HCT116 (cell line): ENCODE measurements at regions not wholly inside any gene's neighbourhood (a gene's known extent, or its start where the extent isn't known, plus 50 kb on each side); places are given as distances from the start of the nearest gene placed in this dataset.

Experiments used
- ATAC-seq: fragments of 200-7000 bp; cut with Tn5 transposase; 2 replicates; pipeline ENCODE4 v1.9.1; 2020; ENCODE audit warnings: mild to moderate bottlenecking, moderate library complexity
- BruUV-seq: library from RNA; stranded (reverse); fragments of 400-500 nt; replicated peaks from 2 replicates; lab custom pipeline; 2021; lab: Mats Ljungman, UMichigan
- CTCF ChIA-PET: fragments of 300-600 bp; sonication (Branson Sonifier 250); formaldehyde crosslinking; loops from one replicate; lab custom pipeline; 2021; ENCODE audit warnings: antibody characterized with exemption; lab: Charles Lee
- POLR2A ChIA-PET: fragments of 300-600, 350-600 bp; sonication (Branson Sonifier 250); formaldehyde crosslinking; loops from one replicate; lab custom pipeline; 2021; ENCODE audit warnings: antibody characterized with exemption; lab: Charles Lee
- RAD21 ChIA-PET, 2 experiments: fragments of 300-600 bp; sonication (Branson Sonifier 250); formaldehyde crosslinking; loops; one replicate each; lab custom pipeline; 2023; ENCODE audit warnings: low total read pairs in 2 of 2; ENCODE audit not compliant: uncharacterized antibody in 2 of 2, unreplicated experiment in 2 of 2, low non-redundant PET in 1 of 2; lab: Charles Lee
- DNase-seq: peaks from one replicate; pipeline ENCODE4 v3.0.0-alpha.2; 2010; ENCODE audit warnings: low read depth, low spot score
- H2AFZ ChIP-seq: fragments of 200-600 bp; shearing (Covaris generic), sonication (generic); 2 replicates; pipeline ENCODE4 v1.6.1; 2017; ENCODE audit warnings: low read depth, mixed run types, mixed read lengths, antibody characterized with exemption, low read length; ENCODE audit not compliant: poor library complexity, severe bottlenecking
- H3K27ac ChIP-seq: 2 replicates; pipeline ENCODE4 v1.5.1; 2012; ENCODE audit warnings: low read depth, low read length
- H3K27me3 ChIP-seq: fragments of 200-600 bp; sonication (generic); 2 replicates; pipeline ENCODE4 v1.6.1; 2016; ENCODE audit warnings: mixed run types, low read length, mixed read lengths; ENCODE audit not compliant: insufficient read depth
- H3K36me3 ChIP-seq, 2 experiments: fragments of 200-500 bp in 1 of 2; fragments of 200-600 bp in 1 of 2; sonication (Bioruptor generic) in 1 of 2; sonication (generic) in 1 of 2; 2 replicates each; pipeline versions ENCODE4 v1.5.1 to v1.6.1; 2014 to 2016; ENCODE audit warnings: low read length in 2 of 2, inconsistent platforms in 1 of 2, mixed read lengths in 1 of 2, mixed run types in 1 of 2; ENCODE audit not compliant: insufficient read depth in 2 of 2, control insufficient read depth in 1 of 2
- H3K4me1 ChIP-seq, 2 experiments: fragments of 200-600 bp in 1 of 2; sonication (generic) in 1 of 2; 2 replicates each; pipeline versions ENCODE4 v1.5.1 to v1.6.1; 2012 to 2017; ENCODE audit warnings: low read length in 2 of 2, inconsistent platforms in 1 of 2, mild to moderate bottlenecking in 1 of 2, mixed read lengths in 1 of 2, mixed run types in 1 of 2, moderate library complexity in 1 of 2; ENCODE audit not compliant: insufficient read depth in 2 of 2, control insufficient read depth in 1 of 2
- H3K4me2 ChIP-seq: fragments of 200-600 bp; sonication (generic); 2 replicates; pipeline ENCODE4 v1.6.1; 2017; ENCODE audit warnings: mixed run types, low read length, mixed read lengths
- H3K4me3 ChIP-seq, 2 experiments: fragments of 200-600 bp in 1 of 2; sonication (generic) in 1 of 2; replicated peaks in 1 of 2; 2 replicates each; pipeline ENCODE4 v1.5.1; 2011 to 2016; ENCODE audit warnings: low read length in 2 of 2, control low read depth in 1 of 2, low read depth in 1 of 2, mild to moderate bottlenecking in 1 of 2, mixed read lengths in 1 of 2, mixed run types in 1 of 2
- H3K79me2 ChIP-seq: fragments of 200-600 bp; sonication (generic); 2 replicates; pipeline ENCODE4 v1.6.1; 2017; ENCODE audit warnings: mild to moderate bottlenecking, mixed run types, low read length, moderate library complexity, mixed read lengths; ENCODE audit not compliant: insufficient read depth
- H3K9ac ChIP-seq: fragments of 200-600 bp; sonication (generic); 2 replicates; pipeline ENCODE4 v1.6.1; 2016; ENCODE audit warnings: low read length, mixed read lengths
- H3K9me2 ChIP-seq: fragments of 200-600 bp; sonication (generic), shearing (Covaris generic); 2 replicates; pipeline ENCODE4 v1.6.1; 2017; ENCODE audit warnings: mixed run types, mild to moderate bottlenecking, moderate library complexity; ENCODE audit not compliant: insufficient read depth
- H3K9me3 ChIP-seq, 2 experiments: fragments of 200-500 bp in 1 of 2; fragments of 200-600 bp in 1 of 2; sonication (Bioruptor generic) in 1 of 2; sonication (generic) in 1 of 2; 2 replicates each; pipeline ENCODE4 v1.6.1; 2014 to 2017; ENCODE audit warnings: low read length in 2 of 2, mixed read lengths in 2 of 2, inconsistent platforms in 1 of 2, low read depth in 1 of 2, mild to moderate bottlenecking in 1 of 2, mixed run types in 1 of 2, moderate library complexity in 1 of 2; ENCODE audit not compliant: control insufficient read depth in 1 of 2, insufficient read depth in 1 of 2
- H4K20me1 ChIP-seq: fragments of 200-600 bp; sonication (generic), shearing (Covaris generic); 2 replicates; pipeline ENCODE4 v1.6.1; 2017; ENCODE audit warnings: mixed run types, mild to moderate bottlenecking, moderate library complexity; ENCODE audit not compliant: insufficient read depth
- CBX3 ChIP-seq: IDR thresholded peaks from 2 replicates; pipeline ENCODE4 v1.6.1; 2012; ENCODE audit warnings: low read depth
- CEBPB ChIP-seq: IDR thresholded peaks from 2 replicates; pipeline ENCODE4 v1.6.1; 2012; ENCODE audit warnings: low read depth
- EGR1 ChIP-seq: IDR thresholded peaks from 2 replicates; pipeline ENCODE4 v1.6.1; 2012; ENCODE audit warnings: low read depth
- ELF1 ChIP-seq: IDR thresholded peaks from 2 replicates; pipeline ENCODE4 v1.6.1; 2012; ENCODE audit warnings: low read depth, borderline replicate concordance
- EZH2phosphoT487 ChIP-seq: fragments of 200-600 bp; IDR thresholded peaks from 2 replicates; pipeline ENCODE4 v1.6.1; 2018; ENCODE audit warnings: antibody characterized with exemption, borderline replicate concordance
- POLR2A ChIP-seq: IDR thresholded peaks from 2 replicates; pipeline ENCODE4 v1.7.0; 2011; ENCODE audit warnings: borderline replicate concordance; ENCODE audit not compliant: insufficient read depth, insufficient read length; ENCODE audit errors: extremely low read depth
- RAD21 ChIP-seq: IDR thresholded peaks from 2 replicates; pipeline ENCODE4 v1.6.1; 2012; ENCODE audit warnings: low read depth, mild to moderate bottlenecking
- SIN3A ChIP-seq: IDR thresholded peaks from 2 replicates; pipeline ENCODE4 v1.6.1; 2012; ENCODE audit warnings: low read depth
- SP1 ChIP-seq: IDR thresholded peaks from 2 replicates; pipeline ENCODE4 v1.6.1; 2012; ENCODE audit warnings: low read depth
- ZFX ChIP-seq: fragments of 450-650 bp; IDR thresholded peaks from 2 replicates; pipeline ENCODE4 v1.6.1; 2017
- ZNF274 ChIP-seq: fragments of 200-500 bp; sonication (Bioruptor generic); IDR thresholded peaks from 2 replicates; pipeline ENCODE4 v1.6.1; 2014; ENCODE audit warnings: mild to moderate bottlenecking, low read depth, low read length, inconsistent platforms
- intact Hi-C: fragments of 100-400 bp; cut with micrococcal nuclease; formaldehyde crosslinking; loops from 2 replicates; pipeline ENCODE4 v1.10.0; 2022
- TF ChIP-seq, protein P1 (sequence below): IDR thresholded peaks from 2 replicates; pipeline ENCODE4 v1.6.1; 2012
- TF ChIP-seq, protein P2 (sequence below): IDR thresholded peaks from 2 replicates; pipeline ENCODE4 v1.6.1; 2012; ENCODE audit warnings: low read depth
- TF ChIP-seq, protein P3 (sequence below): IDR thresholded peaks from 2 replicates; pipeline ENCODE4 v1.6.1; 2012

DNA sequence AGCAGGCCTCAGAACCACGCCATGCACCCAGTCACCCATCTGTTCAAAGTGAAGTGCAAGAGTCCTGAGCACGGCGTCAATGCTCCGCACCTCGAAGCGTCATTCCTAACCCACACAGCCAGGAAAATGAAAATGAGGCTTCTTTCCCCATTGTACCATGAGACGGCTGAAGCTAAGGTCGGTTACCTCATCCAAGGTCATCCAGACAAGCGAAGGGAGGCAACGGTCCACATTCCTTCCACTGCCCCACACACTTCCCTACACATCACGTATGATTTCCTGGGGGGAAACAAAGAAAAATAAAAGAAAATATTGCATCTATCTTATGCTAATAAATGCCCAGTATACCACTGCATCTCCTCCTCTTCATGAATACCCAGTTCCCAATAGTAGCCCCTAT lies 113.5 kb upstream of the RAB6C start:
- ATAC-seq (no peak), DNase-seq (no peak)
- H3K4me1 ChIP-seq: no peaks in the 10 kb centered on the region
- no TSS peak for BruUV-seq
- no peaks in the 10 kb centered on the region for H3K9me3 ChIP-seq
- no peaks in the 10 kb centered on the region for H3K9me2 ChIP-seq
- H3K27ac ChIP-seq: no peak overlapping the region
- H3K79me2 ChIP-seq: no peaks in the 10 kb centered on the region
- no peak overlapping the region for H2AFZ ChIP-seq
- intact Hi-C loops: no loop called here
- ChIA-PET RAD21 (no interaction called here), CTCF (no interaction called here), POLR2A (no interaction called here)
- H3K27me3 ChIP-seq: no peaks in the 10 kb centered on the region
- H3K9ac ChIP-seq: no peak overlapping the region
- TF ChIP-seq SP1: no peak
- no peak for TF ChIP-seq EZH2phosphoT487
- no peak for TF ChIP-seq CEBPB
- TF ChIP-seq EGR1: no peak
- TF ChIP-seq SIN3A: no peak
- TF ChIP-seq RAD21: no peak
- TF ChIP-seq, protein P1, sequence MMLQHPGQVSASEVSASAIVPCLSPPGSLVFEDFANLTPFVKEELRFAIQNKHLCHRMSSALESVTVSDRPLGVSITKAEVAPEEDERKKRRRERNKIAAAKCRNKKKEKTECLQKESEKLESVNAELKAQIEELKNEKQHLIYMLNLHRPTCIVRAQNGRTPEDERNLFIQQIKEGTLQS: no peak
- H3K36me3 ChIP-seq: no peaks in the 10 kb centered on the region
- no peaks in the 10 kb centered on the region for H4K20me1 ChIP-seq
- no peak overlapping the region for H3K4me2 ChIP-seq
- H3K4me3 ChIP-seq: no peak overlapping the region

DNA sequence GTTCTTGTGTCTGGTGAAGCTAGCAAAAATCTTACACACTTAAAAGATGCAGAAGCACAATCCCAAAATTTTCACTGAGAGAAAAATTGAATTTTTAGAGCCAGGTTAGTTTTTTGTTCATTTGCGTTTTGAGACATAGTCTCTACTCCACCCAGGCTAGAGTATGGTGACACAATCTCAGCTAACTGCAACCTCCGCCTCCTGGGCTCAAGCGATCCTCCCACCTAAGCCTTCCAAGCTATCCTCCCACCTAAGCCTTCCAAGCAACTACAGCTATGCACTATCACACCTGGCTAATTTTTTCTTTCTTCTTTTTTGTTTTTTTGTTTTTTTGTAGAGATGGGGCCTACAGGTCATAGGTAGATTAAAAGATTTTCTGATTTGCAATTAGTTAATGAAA lies 113.1 kb upstream of the RAB6C start:
- no TSS peak for BruUV-seq
- no peaks in the 10 kb centered on the region for H3K27me3 ChIP-seq

More for the DNA sequence above, 113.1 kb upstream of the RAB6C start:
- Histone ChIP-seq H3K36me3 (no peaks in the 10 kb centered on the region), H3K4me3 (no peak overlapping the region), H3K79me2 (no peaks in the 10 kb centered on the region), H3K27ac (no peak overlapping the region), H3K9me3 (no peaks in the 10 kb centered on the region), H3K9ac (no peak overlapping the region), H4K20me1 (no peaks in the 10 kb centered on the region), H3K4me1 (no peaks in the 10 kb centered on the region), H3K4me2 (no peak overlapping the region), H3K9me2 (no peaks in the 10 kb centered on the region), H2AFZ (no peak overlapping the region)
- DNase-seq: no peak
- no peak for TF ChIP-seq POLR2A
- no peak for TF ChIP-seq ZNF274
- no peak for TF ChIP-seq ZFX
- no peak for TF ChIP-seq CEBPB
- TF ChIP-seq, protein P2, sequence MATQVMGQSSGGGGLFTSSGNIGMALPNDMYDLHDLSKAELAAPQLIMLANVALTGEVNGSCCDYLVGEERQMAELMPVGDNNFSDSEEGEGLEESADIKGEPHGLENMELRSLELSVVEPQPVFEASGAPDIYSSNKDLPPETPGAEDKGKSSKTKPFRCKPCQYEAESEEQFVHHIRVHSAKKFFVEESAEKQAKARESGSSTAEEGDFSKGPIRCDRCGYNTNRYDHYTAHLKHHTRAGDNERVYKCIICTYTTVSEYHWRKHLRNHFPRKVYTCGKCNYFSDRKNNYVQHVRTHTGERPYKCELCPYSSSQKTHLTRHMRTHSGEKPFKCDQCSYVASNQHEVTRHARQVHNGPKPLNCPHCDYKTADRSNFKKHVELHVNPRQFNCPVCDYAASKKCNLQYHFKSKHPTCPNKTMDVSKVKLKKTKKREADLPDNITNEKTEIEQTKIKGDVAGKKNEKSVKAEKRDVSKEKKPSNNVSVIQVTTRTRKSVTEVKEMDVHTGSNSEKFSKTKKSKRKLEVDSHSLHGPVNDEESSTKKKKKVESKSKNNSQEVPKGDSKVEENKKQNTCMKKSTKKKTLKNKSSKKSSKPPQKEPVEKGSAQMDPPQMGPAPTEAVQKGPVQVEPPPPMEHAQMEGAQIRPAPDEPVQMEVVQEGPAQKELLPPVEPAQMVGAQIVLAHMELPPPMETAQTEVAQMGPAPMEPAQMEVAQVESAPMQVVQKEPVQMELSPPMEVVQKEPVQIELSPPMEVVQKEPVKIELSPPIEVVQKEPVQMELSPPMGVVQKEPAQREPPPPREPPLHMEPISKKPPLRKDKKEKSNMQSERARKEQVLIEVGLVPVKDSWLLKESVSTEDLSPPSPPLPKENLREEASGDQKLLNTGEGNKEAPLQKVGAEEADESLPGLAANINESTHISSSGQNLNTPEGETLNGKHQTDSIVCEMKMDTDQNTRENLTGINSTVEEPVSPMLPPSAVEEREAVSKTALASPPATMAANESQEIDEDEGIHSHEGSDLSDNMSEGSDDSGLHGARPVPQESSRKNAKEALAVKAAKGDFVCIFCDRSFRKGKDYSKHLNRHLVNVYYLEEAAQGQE: no peak
- TF ChIP-seq, protein P1: no peak
- TF ChIP-seq, protein P3, sequence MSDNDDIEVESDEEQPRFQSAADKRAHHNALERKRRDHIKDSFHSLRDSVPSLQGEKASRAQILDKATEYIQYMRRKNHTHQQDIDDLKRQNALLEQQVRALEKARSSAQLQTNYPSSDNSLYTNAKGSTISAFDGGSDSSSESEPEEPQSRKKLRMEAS: no peak
- no peak for TF ChIP-seq ELF1
- no peak for TF ChIP-seq EZH2phosphoT487
- no peak for TF ChIP-seq CBX3
- POLR2A ChIA-PET: no interaction called here
- intact Hi-C loops: no loop called here
- CTCF ChIA-PET: no interaction called here
- RAD21 ChIA-PET: no interaction called here
- no peak for ATAC-seq
